EL (cell line): ENCODE measurements at regions not wholly inside any gene's neighbourhood (a gene's known extent, or its start where the extent isn't known, plus 50 kb on each side); places are given as distances from the start of the nearest gene placed in this dataset.

ENCODE experiments used
- DNase-seq: peaks from one replicate; pipeline ENCODE4 v3.0.0-alpha.2; 2016

DNA sequence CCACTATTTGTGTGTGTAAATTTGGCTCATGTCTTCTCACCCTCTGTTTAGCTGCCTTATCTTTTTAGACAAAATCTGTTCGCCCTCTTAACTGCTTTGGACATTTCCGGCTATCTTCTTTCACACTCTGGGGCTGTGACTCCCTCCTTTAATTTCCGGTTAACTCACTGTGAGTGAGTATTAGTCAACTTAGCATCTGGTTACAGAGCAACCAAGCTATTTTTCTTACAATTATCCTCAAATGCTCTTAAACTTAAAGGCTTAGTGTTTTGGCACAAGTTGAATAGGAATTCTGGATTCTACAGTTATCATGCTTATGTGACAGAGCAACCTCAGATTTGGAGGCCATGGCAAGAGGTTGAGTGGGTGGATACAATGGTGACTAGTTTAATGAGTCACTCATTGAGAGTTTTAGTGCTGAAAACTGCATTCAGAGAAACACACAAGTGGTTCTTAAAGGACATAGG, 177.6 kb upstream of the SEMA3A start:
- DNase-seq, result peak; percentile 87

DNA sequence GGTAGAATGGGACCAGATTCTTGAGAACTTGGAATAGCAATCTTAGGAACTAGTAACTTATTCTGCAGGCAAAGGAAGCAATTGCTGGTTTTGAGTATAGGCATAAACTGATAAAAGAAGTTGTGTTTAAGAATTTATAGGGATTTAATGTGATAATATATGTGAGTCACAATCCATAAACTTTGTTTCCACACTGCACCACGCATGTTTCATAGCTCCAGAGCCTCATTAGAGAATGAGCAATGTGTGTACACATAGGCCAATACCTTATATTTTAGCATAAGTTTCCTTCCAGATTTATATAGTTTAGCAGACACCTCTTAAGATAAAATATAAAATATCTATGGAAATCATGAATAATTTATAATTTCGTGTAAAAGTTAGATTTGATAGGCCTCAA, 175.5 kb upstream of the SEMA3A start:
- no peak for DNase-seq

DNA sequence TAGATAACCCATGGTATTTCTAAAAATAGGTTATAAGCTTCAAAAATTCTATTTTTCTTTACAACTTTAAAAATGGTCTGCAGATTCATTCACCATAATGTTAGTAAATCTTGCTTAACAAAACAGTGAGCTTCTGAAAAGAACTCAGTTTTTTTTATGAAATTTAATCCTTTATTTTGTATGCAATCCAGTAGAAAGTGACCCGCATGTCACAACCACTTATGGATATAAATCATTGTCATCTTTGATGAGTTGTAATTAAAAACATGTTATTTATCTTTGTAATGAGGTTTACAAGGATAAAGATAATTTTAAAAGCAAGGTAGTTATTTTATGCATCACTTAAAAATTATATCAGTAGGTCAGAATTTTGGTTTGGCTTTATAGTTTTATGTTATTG, 173.5 kb upstream of the SEMA3A start:
- no peak for DNase-seq

DNA sequence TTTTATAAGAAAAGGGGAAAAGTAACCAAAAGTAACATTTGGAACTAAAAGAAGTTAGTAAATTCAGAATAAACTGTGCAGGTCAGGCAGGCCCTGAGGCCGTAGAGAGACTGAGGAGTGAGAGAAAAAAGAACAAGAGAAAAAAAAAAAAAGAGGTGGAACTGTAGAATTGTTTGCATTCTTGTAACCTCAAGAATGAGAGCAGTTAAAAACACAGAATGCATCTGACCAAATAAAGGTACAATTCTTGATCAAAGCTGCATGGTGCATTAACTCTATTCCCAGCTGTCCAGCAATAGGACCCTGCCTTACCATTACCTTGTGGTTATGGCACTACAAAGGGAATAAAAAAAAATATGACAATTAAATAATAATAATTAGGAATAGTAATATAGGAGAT, 170.1 kb upstream of the SEMA3A start:
- peak; percentile 57 for DNase-seq

DNA sequence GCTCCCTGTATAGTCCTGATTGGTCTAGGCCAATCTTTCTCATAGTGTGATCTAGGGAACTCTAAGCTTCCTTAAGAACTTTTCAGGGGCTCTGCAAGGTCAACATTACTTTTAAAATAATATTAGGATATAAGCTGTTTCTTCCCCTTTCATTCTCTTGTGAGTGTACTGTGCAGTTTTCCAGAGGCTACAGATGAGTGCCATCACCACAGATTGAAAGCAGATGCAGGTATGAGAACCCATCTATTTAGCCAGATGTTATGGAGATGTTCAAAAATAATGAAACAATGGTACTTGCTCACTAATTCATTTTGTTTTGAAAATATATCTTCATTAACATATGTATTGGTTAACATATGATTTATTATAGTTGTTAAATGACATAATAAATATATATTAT, 169.2 kb upstream of the SEMA3A start:
- DNase-seq, result no peak

DNA sequence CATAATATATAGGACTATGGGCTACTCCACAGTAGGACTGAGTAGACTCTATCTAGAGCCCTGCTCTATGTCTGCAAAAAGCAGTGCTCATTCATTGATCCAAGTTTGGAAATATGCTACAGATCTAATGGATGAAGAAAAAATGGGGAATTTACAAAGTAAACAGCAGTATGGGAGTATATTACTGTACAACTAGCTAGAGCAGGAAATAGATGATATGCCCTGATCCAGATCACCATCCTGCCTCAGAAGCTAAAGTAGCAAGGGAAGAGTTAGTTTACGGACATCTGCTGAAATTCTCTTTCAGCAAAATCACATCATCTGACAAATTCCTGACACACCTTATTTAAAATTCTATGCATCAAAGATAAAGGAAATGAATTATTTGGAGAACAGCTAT, 168.2 kb upstream of the SEMA3A start:
- DNase-seq, result no peak

DNA sequence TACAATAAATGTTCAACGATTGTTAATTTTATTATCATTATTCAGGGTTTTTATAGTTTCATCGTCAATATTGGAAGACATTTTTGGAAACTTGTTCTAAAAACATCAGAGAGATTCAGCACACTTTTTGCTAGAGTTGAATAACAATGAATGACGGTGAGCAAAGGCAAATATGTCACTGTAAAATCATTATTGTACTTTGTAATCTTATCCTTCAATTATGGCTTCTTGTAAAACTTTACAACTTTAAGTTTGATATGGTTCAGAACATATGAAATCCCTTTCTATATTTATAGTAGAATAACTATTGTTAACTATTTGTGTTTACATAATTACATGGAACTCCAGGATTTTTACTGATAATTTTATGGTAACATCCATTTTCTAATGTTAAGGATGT, 167.8 kb upstream of the SEMA3A start:
- no peak for DNase-seq

DNA sequence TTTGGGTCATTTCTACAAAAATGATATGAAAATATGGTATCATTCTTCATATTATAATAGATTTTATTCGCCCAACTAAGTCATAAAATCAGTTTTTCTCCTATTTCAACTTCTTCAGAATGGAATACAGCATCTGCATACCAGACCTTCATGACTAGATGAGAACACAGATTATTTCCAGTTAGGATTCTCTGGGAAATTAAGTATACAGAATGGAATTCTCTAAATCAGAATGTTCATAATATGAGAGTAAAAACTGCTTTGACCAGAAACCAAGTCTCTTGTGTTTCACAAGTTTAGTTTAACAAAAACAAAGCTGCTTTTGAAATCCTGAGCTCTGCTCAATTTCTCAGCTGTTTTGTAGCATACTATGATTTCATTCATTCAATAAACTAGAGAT, 160.3 kb upstream of the SEMA3A start:
- no peak for DNase-seq

DNA sequence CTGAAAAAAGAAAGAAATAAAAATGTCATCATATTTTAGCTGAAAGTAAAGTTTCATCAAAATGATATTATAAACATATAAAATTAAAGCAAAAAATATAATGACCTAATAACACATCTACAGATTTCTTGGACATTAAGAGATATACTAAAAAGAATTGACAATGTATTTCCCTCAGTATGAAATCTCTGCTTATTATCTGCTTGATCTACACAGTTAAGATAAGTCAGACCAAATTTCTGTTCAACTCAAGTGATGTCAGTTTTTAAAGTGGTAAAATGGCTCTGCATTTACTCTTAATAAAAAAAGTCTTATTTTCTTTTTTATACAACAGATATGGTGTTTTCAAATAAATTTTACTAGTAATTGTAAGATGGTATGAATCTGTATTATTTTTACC, 159.4 kb upstream of the SEMA3A start:
- no peak for DNase-seq

DNA sequence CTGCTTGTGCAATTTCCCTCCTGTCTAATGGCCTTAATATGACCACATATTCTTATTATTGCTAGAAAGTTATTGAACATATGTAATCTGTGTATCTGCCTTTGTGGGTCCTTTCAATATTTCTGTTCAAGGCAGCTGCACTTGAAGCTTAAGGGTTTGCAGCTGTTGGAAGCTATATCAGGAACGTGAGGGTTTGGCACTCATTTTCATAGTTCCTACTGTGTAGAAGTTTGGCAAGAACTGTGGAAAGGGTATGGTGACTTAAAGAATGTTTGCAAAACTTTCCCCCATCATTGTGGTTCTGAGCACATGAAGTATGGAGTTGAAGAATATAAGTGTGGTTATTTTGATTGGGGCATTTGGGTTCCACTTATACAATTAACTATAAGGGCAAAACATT, 144.7 kb upstream of the SEMA3A start:
- no peak for DNase-seq

DNA sequence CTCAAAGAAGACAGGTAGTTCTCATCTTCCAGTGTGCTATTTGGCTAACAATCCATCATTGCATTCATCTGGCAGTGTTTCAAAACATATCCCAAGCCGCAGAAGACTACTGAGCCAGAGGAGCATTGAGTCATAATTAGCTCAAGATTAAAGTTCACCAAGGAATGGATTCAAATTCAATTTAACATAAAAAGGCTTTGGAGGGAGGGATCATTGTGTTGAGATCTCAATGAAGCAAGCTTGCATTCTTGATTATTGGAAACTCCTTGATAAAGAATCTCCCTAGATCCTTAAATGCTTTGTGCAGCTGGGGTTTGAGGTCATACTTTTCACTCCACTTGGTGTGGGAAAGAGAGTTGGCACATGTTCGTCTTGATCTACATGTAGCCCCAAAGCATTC, 142.8 kb upstream of the SEMA3A start:
- DNase-seq, result peak; percentile 22

DNA sequence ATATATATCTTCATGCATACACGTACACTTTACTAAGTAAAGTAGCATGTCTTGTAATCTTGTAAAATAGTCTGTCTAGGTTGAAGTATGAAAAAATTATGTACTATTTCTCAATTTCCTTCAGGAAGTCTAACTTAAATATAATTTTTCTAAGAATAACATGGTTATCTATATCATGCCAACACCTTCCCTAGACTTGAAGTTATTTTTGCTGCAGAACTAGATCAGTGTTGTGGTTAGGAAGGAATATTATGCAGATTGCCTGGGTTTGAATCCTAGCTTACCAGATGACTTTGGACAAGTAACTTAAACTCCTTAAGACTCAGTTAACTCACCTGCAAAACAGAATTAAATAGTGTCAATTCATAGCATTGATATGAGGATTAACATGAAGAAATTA, 142.2 kb upstream of the SEMA3A start:
- no peak for DNase-seq

DNA sequence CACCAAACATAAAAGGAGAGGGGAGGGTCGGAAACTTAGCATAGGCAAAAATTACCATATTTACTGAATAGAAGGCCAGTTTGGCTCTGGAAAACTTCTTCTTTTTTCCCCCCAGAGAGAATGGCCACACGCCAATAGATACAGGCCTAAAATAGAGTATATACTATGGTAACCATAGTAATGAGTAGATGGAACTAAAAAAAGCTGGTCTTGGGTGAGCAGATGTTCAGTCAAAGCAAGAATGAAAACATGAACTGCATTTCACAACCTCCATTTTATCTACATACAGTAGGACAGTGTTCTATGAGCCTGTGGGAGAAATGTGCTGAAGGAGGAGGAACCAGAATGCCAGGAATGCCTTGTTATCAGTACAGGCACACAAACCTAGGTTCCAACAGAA, 141.7 kb upstream of the SEMA3A start:
- DNase-seq, result no peak

DNA sequence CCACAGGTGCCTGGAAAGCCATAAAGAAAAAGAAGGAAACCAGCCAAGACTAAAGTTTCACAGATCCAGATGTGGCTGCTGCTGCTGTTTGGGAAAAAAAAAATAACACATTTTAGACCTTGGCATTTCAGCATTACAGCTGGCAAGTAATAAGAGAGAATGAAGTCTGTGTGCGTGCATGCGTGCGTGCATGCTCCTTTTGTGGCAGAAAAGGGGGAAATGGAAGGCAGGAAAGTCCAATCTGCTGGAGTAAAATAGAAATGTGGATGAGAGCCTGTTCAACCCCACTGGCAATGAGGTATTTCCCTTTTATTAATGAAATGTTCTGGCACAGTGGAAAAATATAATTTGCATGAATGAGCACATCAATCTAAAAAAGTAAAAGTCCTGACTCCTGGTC, 137.0 kb upstream of the SEMA3A start:
- no peak for DNase-seq

DNA sequence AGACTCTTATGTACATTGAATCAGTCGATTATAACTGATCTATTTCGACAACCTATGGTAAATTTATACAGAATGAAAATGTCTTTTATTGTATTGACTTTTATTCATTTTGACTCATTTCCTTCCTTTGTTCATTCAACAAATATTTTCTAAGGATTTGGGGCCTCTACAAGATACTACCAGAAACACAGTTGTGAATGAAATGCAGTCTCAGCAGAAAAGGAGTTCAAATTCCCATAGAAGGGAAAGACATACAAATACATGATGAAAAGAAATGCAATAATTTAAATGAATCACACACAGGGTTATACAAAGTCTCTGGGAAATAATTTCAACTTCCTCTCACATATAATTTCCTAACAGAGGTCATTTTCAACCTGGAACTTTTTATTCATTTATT, 134.0 kb upstream of the SEMA3A start:
- DNase-seq, result no peak

DNA sequence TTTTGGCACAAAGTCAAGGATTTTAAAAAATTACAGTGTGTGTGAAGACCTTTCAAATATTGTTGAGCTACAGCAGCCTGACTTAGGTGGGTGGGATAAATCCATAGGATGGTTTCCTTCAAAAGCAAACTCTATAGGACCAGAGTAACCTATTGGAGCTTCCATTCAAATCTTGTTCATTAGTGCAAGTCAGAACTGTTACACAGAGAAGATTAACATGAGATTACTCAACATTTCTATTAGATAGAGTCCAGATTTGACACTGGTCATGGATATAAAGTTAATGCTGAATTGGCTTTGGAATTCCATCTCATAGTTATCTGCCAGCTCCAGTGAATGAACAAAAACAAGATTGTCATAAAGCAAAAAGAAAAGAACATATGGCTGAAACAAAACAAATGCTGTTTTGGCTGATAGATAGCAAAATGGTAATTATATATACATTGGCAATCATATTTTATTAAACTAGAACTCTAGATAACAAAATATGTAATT, 129.6 kb upstream of the SEMA3A start:
- no peak for DNase-seq

DNA sequence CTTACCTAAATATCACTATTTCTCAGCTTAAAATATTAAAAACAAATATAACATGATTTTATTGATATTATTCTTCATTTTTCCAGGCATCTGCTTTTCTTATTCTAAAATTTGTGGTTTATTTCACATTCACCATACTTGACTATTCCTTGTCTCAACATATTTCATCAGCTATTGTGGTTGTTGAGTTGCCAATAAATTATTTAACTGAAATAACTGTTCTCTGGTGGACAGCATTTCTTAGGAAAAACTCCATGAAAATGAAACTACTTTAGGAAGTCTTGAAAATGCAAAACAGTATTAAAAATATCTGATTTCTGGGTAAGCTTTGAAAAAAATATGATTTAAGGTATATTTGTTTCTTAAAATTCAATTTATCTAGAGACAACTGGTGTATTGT, 122.9 kb upstream of the SEMA3A start:
- DNase-seq, result no peak

DNA sequence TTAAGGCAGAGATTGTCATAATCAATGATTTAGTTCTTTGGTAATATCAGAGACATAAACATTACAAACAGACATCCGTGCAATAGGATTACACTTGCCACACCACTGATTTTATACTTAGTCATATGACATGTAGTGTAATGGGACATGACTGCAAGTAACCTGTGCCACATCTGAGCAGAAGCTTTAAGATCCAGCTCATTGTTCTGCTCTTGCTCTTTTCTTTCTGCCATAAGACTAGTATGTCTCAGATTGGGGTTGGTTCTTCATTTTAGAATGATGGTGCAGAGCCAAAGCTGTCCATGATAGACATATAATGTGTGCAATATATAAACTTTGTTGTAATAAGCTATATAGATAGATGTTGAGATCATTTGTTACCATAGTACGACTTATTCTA, 119.7 kb upstream of the SEMA3A start:
- DNase-seq, result no peak

DNA sequence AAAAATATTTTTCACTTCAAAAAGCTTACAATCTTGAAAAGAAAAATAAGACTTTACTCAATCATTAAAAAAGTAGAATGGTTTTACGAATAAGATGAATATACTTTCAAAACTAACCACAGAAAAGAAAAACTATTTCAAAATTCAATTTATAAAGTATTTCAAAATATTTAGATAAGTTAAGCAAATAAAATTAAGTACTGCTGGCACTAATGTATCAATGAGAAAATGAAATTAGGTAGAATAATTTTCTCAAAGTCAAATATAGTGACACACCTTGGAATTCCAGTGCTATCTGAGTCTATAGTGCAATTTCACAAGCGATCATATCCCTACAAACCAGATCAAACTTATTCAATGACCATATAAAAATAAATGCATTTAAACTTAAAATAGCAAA, 109.8 kb upstream of the SEMA3A start:
- no peak for DNase-seq

DNA sequence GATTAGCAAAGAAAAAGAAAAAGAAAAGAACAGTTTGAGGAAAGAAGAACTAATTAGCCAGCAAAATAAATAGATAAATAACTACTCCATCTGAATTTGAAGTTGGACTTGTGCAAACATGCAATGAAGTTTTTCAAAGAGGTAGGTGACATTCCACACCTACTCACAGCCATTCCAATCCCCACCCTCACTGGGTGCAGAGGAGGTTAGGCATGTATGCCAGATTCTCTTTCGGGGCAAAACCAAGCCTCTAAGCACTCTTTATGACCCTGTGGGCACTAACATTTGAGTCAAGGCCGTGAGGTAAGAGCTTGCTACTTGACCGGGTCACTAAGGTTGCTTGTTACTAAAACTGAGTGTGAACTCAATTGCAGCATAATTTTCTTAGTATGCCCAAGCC, 108.4 kb upstream of the SEMA3A start:
- no peak for DNase-seq

DNA sequence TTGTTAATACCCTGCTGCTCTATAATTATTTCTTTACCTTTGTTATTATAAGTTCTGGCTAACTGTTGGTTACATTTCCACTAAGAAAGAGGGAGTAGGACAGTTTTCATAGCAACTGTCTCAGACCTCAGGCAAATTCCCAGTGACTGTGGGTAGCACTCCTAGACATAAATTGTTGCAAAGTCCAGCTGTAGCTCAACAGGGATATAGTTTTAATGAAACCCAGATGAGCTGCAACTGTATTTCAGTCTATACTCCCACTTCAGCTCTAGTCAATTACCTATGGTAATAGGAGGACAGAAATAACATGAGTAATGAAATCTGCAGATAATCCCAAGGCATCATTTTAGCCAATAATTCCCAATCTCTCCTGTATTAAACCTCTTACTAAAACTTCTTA, 103.0 kb upstream of the SEMA3A start:
- no peak for DNase-seq

DNA sequence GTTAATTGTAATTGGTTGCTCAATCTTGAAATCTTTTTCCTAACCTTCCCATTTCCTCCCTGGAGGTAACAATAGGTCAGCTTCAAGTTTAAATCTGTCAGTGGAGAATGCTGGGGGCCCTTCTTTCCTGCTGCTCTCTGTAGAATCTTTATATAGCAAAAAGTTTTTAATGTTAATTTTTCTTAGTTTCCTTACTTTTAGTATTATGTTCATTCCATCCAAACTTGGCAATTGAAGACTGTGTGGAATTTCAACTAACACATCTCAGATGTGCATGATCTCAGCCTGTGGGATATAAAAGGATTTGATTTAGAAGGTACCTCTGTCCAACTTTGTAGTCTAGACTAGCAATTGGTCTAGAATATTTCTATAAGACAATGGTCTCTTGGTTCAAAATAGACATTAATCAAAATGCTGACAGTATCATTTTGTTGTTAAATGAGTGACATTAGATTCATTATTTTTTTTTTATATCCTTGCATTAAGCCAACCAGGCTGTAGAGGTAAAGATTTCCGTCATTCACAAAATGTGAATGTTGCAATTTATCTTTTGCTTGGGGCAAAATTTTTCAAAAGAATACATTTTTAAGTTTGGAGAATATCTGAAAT, 100.4 kb upstream of the SEMA3A start:
- DNase-seq, result no peak

DNA sequence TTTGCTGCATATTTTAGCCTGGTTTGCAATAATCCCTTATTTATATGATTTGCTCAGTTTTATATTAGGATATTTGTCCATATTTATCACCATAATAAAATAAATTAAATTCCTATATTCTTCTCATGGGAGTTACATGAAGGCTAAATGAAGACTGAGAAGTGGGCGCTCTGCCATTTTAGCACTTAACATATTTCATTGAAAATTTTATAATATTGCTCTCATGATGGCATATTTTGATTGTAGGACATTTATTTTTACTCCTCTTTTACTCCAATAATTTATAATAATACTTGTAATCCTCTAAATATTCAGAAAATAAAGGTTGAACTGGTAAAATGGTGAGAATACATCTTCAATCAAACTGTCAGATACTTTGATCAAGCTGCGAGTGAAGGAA, 99.8 kb upstream of the SEMA3A start:
- no peak for DNase-seq

DNA sequence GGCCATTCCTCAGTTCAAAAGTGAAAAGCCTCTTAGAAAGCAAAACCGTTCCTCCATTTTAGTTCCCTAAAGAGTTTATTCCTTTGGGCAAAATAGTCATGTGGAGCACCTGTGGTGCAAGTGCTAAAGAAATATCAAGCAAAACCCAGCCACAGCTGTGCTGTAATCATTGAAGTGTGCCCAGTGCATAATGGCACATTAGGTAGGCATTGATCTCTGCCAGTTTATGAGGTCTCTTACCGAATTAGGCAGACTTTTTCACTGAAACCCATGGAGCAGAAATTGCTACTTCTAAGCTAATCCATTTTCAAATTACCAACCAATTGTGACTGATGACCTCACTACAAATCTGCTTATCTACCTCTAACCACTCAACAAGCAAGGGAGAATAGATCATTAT, 97.2 kb upstream of the SEMA3A start:
- DNase-seq, result no peak

DNA sequence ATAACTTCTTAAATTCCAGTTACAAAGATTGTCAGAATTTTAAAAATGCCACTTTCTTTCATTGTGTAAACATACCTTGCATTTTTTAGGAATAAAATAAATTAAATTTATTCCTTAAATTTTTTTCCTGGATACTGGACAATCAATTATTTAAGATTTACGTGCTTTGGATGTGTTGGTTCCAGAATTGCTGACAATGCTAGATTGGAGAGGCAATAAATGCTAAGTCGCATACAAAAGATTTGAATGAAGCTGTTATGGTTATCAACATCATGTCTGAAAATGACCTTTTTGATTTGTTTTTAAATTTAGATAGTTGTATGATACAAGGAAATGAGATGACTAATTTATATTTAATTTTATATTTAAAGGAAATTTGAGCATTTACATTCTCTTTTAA, 89.2 kb upstream of the SEMA3A start:
- no peak for DNase-seq

DNA sequence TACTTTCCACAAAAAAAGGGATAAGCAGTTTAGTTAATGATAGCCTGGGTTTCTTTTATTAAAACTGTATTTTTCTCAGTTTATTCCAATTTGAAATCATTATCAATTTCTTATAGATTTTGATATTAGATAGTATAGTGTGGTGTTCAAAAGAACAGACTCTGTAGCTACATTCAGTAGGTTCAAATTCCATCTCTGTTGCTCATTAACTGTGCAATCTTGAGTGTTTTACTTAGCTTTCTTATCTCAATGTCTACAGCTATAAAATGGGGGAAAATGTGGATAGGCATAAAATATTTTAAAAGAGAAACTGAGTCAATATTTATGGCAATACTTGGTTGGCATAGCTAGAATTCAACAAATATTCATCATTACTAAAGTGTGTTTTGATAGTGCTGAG, 86.9 kb upstream of the SEMA3A start:
- DNase-seq, result no peak
